ENCODE measurements at regions not wholly inside any gene's neighbourhood (a gene's known extent, or its start where the extent isn't known, plus 50 kb on each side); places are given as distances from the start of the nearest gene placed in this dataset.

DNA sequence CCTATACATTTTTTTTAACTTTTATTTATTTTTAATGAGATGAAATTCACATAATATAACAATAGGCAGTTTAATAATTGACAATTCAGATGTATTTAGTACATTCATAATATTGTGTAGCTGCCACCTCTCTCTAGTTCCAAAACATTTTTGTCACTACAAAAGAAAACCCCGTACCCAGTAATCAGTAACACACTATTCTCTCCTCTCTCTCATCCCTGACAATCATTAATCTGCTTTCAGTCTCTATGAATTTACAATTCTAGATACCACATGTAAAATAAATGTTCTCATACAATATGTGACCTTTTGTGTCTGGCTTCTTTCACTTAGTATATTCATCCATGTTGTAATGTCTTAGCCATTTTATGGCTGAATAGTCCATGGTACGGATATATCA lies 244.8 kb upstream of the DMRT1 start:
- TF ChIP-seq KAT7 (CRISPR knock-in tag; IDR thresholded peaks at IDR 0.05; ENCODE audit: borderline replicate concordance) (no peak), ZFP1 (CRISPR knock-in tag; IDR thresholded peaks at IDR 0.05) (no peak), GTF3A (CRISPR knock-in tag; conservative IDR thresholded peaks at IDR 0.05) (no peak), MIER2 (CRISPR knock-in tag; IDR thresholded peaks at IDR 0.05) (no peak), SIN3A (IDR thresholded peaks at IDR 0.05; ENCODE audit: borderline replicate concordance, low read depth, low read length) (no peak), ADNP (CRISPR knock-in tag; IDR thresholded peaks at IDR 0.05) (no peak), KLF16 (CRISPR knock-in tag; IDR thresholded peaks at IDR 0.05) (no peak), ZFP36 (IDR thresholded peaks at IDR 0.05; ENCODE audit: borderline replicate concordance, low read depth, low read length, partially characterized antibody) (no peak), RBAK (CRISPR knock-in tag; IDR thresholded peaks at IDR 0.05) (no peak), EZH2 (conservative IDR thresholded peaks at IDR 0.05; ENCODE audit: low read depth, low read length) (no peak)
- TF ChIP-seq, protein P1, sequence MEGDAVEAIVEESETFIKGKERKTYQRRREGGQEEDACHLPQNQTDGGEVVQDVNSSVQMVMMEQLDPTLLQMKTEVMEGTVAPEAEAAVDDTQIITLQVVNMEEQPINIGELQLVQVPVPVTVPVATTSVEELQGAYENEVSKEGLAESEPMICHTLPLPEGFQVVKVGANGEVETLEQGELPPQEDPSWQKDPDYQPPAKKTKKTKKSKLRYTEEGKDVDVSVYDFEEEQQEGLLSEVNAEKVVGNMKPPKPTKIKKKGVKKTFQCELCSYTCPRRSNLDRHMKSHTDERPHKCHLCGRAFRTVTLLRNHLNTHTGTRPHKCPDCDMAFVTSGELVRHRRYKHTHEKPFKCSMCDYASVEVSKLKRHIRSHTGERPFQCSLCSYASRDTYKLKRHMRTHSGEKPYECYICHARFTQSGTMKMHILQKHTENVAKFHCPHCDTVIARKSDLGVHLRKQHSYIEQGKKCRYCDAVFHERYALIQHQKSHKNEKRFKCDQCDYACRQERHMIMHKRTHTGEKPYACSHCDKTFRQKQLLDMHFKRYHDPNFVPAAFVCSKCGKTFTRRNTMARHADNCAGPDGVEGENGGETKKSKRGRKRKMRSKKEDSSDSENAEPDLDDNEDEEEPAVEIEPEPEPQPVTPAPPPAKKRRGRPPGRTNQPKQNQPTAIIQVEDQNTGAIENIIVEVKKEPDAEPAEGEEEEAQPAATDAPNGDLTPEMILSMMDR (CRISPR knock-in tag; IDR thresholded peaks at IDR 0.05): no peak
- TF ChIP-seq, protein P2, sequence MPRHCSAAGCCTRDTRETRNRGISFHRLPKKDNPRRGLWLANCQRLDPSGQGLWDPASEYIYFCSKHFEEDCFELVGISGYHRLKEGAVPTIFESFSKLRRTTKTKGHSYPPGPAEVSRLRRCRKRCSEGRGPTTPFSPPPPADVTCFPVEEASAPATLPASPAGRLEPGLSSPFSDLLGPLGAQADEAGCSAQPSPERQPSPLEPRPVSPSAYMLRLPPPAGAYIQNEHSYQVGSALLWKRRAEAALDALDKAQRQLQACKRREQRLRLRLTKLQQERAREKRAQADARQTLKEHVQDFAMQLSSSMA (CRISPR knock-in tag; IDR thresholded peaks at IDR 0.05): no peak

Data from HepG2 (cell line).